ENCODE measurements at regions not wholly inside any gene's neighbourhood (a gene's known extent, or its start where the extent isn't known, plus 50 kb on each side); places are given as distances from the start of the nearest gene placed in this dataset.

DNA sequence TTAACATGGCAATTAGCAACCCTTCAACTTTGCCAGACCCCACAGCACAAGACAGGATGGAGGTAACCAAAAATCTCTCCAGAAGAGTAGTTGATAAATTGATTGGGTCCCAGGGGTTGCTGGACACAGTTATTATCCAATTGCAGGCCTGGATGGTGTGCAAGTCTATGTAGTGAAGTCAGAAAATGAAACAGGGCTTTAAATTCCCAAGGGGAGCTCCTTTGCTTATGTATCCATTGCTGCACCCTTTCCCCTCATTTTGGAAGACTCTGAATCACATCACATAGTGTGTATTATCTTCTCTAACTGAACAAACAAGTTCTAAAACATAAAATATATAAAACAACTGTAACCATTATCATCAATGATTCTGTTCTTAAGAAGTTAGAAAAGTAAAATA is 550.2 kb downstream of the LMO4 start:
- DNase-seq (ENCODE audit: low read depth in 1 of 2, low spot score in 1 of 2) = no peak
- H3K27ac ChIP-seq (replicated peaks) = no peak overlapping the region
- H3K27me3 ChIP-seq (ENCODE audit: insufficient read depth, poor library complexity, severe bottlenecking) = no peaks in the 10 kb centered on the region
- TF ChIP-seq, protein P1, sequence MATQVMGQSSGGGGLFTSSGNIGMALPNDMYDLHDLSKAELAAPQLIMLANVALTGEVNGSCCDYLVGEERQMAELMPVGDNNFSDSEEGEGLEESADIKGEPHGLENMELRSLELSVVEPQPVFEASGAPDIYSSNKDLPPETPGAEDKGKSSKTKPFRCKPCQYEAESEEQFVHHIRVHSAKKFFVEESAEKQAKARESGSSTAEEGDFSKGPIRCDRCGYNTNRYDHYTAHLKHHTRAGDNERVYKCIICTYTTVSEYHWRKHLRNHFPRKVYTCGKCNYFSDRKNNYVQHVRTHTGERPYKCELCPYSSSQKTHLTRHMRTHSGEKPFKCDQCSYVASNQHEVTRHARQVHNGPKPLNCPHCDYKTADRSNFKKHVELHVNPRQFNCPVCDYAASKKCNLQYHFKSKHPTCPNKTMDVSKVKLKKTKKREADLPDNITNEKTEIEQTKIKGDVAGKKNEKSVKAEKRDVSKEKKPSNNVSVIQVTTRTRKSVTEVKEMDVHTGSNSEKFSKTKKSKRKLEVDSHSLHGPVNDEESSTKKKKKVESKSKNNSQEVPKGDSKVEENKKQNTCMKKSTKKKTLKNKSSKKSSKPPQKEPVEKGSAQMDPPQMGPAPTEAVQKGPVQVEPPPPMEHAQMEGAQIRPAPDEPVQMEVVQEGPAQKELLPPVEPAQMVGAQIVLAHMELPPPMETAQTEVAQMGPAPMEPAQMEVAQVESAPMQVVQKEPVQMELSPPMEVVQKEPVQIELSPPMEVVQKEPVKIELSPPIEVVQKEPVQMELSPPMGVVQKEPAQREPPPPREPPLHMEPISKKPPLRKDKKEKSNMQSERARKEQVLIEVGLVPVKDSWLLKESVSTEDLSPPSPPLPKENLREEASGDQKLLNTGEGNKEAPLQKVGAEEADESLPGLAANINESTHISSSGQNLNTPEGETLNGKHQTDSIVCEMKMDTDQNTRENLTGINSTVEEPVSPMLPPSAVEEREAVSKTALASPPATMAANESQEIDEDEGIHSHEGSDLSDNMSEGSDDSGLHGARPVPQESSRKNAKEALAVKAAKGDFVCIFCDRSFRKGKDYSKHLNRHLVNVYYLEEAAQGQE (IDR thresholded peaks at IDR 0.05; ENCODE audit: insufficient replicate concordance, low read depth) = no peak
- TF ChIP-seq GABPA (IDR thresholded peaks at IDR 0.05; ENCODE audit: low read depth) (no peak), CTCF (IDR thresholded peaks at IDR 0.05; ENCODE audit: insufficient read depth, low read length) (no peak), SPI1 (IDR thresholded peaks at IDR 0.05; ENCODE audit: borderline replicate concordance, low read depth) (no peak)
- H3K4me3 ChIP-seq (replicated peaks; ENCODE audit: insufficient read depth, low read length) = no peak overlapping the region

- no peak overlapping the region for H3K27ac ChIP-seq (replicated peaks)
- TF ChIP-seq, protein P1 (IDR thresholded peaks at IDR 0.05; ENCODE audit: insufficient replicate concordance, low read depth) = no peak
- TF ChIP-seq CTCF (IDR thresholded peaks at IDR 0.05; ENCODE audit: insufficient read depth, low read length) (no peak), POLR2AphosphoS5 (IDR thresholded peaks at IDR 0.05; ENCODE audit: low read depth) (no peak), GABPA (IDR thresholded peaks at IDR 0.05; ENCODE audit: low read depth) (no peak), SPI1 (IDR thresholded peaks at IDR 0.05; ENCODE audit: borderline replicate concordance, low read depth) (no peak)
Observed at GRCh38 chr1:87880098-87880760, 551.5 kb downstream of the LMO4 start.

GRCh38 chr1:87880764-87881163 is 552.1 kb downstream of the LMO4 start:
- no peak overlapping the region for H3K4me3 ChIP-seq (replicated peaks; ENCODE audit: insufficient read depth, low read length)
- no peak overlapping the region for H3K27ac ChIP-seq (replicated peaks)
- TF ChIP-seq POLR2AphosphoS5 (IDR thresholded peaks at IDR 0.05; ENCODE audit: low read depth) (no peak), CTCF (IDR thresholded peaks at IDR 0.05; ENCODE audit: insufficient read depth, low read length) (no peak), SPI1 (IDR thresholded peaks at IDR 0.05; ENCODE audit: borderline replicate concordance, low read depth) (no peak), GABPA (IDR thresholded peaks at IDR 0.05; ENCODE audit: low read depth) (no peak)
- TF ChIP-seq, protein P1 (IDR thresholded peaks at IDR 0.05; ENCODE audit: insufficient replicate concordance, low read depth) = no peak
- no peak for DNase-seq (ENCODE audit: low read depth in 1 of 2, low spot score in 1 of 2)
- no peaks in the 10 kb centered on the region for H3K27me3 ChIP-seq (ENCODE audit: insufficient read depth, poor library complexity, severe bottlenecking)

More at GRCh38 chr1:87880098-87880760, 551.5 kb downstream of the LMO4 start:
- Histone ChIP-seq H3K4me3 (replicated peaks; ENCODE audit: insufficient read depth, low read length) (no peak overlapping the region), H3K27me3 (ENCODE audit: insufficient read depth, poor library complexity, severe bottlenecking) (no peaks in the 10 kb centered on the region)
- no peak for DNase-seq (ENCODE audit: low read depth in 1 of 2, low spot score in 1 of 2)

All from HL-60 (cell line).